NCI-H345 treated with DMSO at 0.1 percent for 48 hours (cell line): ENCODE measurements at regions not wholly inside any gene's neighbourhood (a gene's known extent, or its start where the extent isn't known, plus 50 kb on each side); places are given as distances from the start of the nearest gene placed in this dataset.

ENCODE experiments used
- DNase-seq: peaks from one replicate; lab custom pipeline; 2025; ENCODE audit not compliant: unreplicated experiment; lab: John Stamatoyannopoulos, UW

- no peak for DNase-seq
Measured at GRCh38 chr4:159003420-159004253, 99.2 kb upstream of the RAPGEF2 start.

- no peak for DNase-seq
Measured at GRCh38 chr4:159006202-159006601, 96.7 kb upstream of the RAPGEF2 start.

GRCh38 chr4:159008671-159009070, 94.2 kb upstream of the RAPGEF2 start:
- no peak for DNase-seq

DNA sequence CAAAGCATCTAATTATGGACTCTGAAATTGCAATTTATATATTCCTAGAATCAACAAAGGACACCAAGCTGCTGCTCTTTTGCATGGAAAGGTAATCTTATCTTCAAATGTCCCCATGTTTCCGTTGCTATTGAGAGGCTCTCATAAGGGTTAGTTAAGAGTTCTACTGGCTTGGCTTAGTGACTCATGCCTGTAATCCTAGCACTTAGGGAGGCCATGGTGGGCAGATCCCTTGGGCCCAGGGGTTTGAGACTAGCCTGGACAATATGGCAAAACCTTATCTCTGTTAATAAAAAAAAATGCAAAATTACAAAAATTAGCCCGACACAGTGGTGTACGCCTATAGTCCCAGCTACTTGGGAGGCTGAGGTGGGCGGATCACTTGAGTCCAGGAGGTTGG, 93.4 kb upstream of the RAPGEF2 start:
- DNase-seq, result no peak

GRCh38 chr4:159010100-159010499, 92.8 kb upstream of the RAPGEF2 start:
- no peak for DNase-seq

DNA sequence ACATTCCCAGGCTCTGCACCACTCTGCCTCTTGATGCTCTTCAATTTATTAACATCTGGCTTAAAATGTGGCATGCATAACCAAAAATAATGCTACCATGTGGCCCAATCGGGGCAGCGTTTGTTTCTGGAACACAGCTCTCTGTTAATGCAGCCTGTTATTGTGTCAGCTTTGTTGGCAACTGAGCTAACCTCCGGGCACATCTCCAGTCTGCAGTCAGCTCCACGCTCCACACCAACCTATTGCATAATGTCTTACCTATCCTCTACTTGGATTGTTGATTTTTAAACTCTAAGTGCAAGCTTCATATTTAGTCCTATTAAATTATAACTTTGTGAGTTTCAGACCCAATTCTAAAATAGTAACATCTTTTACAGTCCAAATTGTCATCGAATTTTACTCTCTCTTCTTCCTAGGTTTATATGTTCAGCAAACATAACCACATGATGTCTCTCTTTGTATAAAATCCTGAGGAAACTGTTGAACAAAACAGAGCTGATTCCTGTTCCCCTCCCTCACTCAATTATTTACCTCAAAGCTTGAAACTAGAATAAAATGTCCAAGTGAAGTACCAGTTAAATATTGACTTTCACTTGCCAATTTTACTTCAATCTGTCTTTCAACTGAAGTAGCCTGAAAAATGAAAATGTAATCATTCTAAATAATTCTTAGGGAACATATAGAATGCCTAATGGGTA, 92.2 kb upstream of the RAPGEF2 start:
- peak; percentile 83 for DNase-seq

- no peak for DNase-seq
Measured at GRCh38 chr4:159012381-159012780, 90.5 kb upstream of the RAPGEF2 start.

DNA sequence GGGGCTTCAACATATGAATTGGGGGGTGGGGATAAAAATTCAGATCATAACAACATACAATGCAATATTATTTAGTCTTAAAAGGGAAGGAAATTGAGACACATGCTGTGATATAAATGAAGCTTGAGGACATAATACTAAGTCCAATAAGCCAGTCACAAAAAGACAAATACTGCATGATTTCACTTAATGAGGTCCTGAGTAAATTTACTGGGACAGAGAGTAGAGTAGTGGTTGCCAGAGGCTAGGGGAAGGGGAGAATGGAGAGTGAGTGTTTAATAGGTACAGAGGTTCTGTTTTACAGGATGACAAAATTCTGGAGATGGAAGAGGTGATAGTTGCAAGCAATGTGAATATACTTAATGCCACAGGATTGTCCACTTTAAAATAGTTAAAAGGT, 89.2 kb upstream of the RAPGEF2 start:
- DNase-seq, result no peak

DNA sequence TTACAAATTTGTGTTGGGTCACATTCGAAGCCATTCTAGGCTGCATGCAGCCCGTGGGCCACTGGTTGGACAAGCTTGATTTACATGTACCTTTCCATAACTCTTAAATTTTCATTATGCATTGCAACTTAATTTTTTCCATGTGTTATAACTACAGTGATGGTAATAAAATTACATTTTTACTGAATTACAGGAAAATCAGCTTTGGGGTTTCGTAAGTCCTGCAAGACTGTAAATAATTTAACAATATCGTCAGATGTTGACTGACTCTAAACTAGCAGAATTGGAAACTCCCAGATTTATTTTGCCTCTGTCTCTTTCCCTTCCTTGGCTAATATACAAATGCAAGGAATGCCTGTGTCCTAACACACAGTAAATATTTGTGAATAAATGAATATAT, 88.0 kb upstream of the RAPGEF2 start:
- DNase-seq, result no peak

- no peak for DNase-seq
Measured at GRCh38 chr4:159015841-159016240, 87.0 kb upstream of the RAPGEF2 start.

DNA sequence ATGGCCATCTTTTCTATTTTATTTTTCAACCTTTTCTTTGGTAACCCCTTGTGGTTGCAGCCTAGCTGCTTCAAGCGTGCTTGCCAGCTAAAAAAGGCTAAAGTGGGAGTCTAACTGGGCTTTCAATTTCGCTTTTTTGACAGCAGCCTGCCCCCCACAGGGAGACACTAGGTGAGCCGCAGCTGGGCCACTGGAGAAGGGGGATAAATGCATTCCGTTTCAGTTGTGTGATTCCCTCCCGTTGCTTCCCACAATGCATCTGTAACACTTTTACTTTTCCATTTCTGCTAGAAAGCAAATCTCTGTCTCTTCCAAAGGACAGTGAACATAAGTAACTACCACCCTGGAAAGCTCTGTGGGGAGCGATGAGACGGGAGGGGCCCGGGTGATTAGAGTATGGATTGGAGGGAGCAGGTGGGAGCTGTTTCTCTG, 86.3 kb upstream of the RAPGEF2 start:
- DNase-seq, result peak; percentile 52

- no peak for DNase-seq
Measured at GRCh38 chr4:159017323-159018026, 85.4 kb upstream of the RAPGEF2 start.

DNA sequence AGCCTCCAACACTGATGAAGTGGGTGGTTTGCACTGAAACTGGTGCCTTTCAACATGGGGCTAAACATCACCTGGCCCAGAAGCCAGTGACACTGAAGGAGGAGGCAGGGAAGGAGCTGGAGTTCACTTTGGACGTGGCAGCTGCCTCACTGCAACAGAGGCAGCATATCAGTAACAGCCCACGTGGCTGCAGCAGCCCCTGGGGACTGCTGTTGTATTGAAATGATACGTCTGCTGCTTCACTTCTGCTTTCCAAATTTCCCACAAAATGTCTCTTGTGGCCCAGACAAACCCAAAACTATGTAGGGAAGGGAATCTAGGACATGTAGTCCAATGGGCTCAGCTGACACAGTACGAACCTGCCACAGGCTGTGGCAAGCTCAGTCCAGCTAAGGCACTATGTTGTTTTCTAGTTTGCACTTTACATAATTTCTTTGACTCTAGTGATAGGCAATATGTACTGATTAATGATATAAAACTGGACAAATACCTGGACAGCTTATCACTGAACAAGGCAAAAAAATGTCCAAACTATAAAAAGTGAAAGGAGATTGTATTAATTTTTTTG, 84.7 kb upstream of the RAPGEF2 start:
- no peak for DNase-seq

DNA sequence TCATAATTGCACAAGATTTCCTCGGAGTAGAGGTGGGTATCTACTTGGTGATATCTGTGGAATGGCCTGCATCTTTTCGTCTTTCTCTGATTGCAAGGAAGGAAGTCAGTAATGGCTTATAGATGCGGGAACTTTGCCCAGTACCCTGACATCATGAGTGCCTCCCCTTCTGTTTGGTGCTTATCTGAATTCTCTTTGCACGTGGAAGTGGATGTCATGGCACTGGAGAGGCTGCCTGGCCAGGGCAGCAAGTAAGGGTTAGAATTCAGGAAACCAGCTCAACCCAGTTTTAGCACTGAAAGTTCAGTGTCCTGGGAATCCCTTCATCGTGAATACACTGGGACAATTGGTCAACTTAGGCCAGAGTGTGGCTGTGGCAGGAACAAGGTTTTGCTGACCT, 83.5 kb upstream of the RAPGEF2 start:
- DNase-seq, result no peak

- DNase-seq, result no peak
Measured at GRCh38 chr4:159021597-159022385, 81.1 kb upstream of the RAPGEF2 start.

DNA sequence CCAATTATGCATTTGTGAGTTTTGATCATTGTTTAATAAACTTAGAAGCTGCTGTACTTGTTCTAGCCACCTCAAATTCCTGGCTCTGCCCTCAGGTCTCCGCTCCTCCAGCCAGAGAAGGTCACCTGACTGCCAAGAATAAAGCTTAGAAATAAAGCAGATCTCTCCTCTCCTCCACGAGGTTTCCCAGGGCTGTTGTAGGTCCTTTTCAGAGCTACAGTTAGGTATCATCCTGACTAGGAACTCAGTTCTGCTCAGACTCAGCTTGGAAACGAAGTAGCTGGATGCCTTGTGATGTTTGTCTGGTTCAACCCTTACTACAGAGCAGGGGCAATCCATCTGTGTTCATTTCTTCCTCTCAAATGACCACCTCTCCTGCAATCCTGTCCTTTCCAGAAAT, 79.1 kb upstream of the RAPGEF2 start:
- no peak for DNase-seq

DNA sequence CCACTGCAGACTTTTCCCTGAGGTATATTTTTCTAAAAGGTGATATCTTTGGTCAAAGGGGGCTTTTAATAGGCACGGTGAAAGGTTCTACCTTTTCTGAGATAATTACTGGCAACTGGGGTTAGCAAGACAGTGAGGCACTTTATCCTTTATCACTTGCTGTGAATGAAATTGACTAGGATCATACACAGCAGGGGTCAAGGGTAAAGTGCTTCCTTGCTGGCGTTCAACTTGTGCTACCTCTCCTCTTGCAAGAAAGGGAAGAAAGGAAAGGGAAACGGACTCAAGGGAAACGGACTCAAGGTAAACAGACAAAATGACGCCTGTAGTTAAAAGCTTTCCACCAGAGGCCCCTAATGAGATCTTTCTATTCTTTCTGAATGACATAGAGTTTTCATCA, 78.6 kb upstream of the RAPGEF2 start:
- no peak for DNase-seq

GRCh38 chr4:159024828-159025227, 78.1 kb upstream of the RAPGEF2 start:
- no peak for DNase-seq

DNA sequence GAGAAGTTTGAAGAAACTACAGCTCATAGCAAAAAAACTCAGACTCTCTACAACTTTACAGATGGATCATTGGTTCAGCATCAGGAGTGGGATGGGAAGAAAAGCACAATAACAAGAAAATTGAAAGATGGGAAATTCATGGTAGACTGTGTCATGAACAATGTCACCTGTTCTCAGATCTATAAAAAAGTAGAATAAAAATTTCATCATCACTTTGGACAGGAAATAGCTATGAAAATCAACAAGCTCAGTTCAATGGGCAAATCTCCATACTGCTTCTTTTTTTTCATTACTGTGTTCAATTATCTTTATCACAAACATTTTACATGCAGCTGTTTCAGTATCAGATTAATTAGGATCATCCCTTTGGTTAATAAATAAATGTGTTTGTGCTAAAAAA, 76.5 kb upstream of the RAPGEF2 start:
- no peak for DNase-seq

GRCh38 chr4:159027535-159027934, 75.3 kb upstream of the RAPGEF2 start:
- DNase-seq, result no peak

GRCh38 chr4:159029481-159029880, 73.4 kb upstream of the RAPGEF2 start:
- no peak for DNase-seq
